K562 (cell line): ENCODE measurements at regions not wholly inside any gene's neighbourhood (a gene's known extent, or its start where the extent isn't known, plus 50 kb on each side); places are given as distances from the start of the nearest gene placed in this dataset.
"Not testable (repeated sequence)": the region's sequence is repeated elsewhere in the genome, so short reads cannot be mapped to it uniquely, and the experiment has no call there.

Experiments
- CBX5 ChIP-seq: IDR thresholded peaks from 2 replicates; pipeline ENCODE4 v1.6.1; 2014; ENCODE audit warnings: low read depth, borderline replicate concordance
- PRPF4 ChIP-seq: fragments of 200-400 bp; formaldehyde crosslinking; IDR thresholded peaks from one replicate; pipeline ENCODE4 v1.6.1; 2017; ENCODE audit warnings: low read length, low read depth, mild to moderate bottlenecking; ENCODE audit not compliant: insufficient read depth, poor library complexity, severe bottlenecking
- ZNF780A ChIP-seq: fragments of 250-450 bp; sonication (Bioruptor Pico); IDR thresholded peaks from 2 replicates; pipeline ENCODE4 v1.5.0; 2021; ENCODE audit warnings: mild to moderate bottlenecking

- not testable (repeated sequence) for TF ChIP-seq CBX5, PRPF4, ZNF780A
These were observed 1530.9 kb upstream of the SPRY2 start for GRCh38 chr13:81871751-81872325.
